ENCODE measurements at regions not wholly inside any gene's neighbourhood (a gene's known extent, or its start where the extent isn't known, plus 50 kb on each side); places are given as distances from the start of the nearest gene placed in this dataset.

GRCh38 chr12:93978553-93978952 lies 169.8 kb upstream of the PLXNC1 start:
- Histone ChIP-seq H3K9ac (ENCODE audit: low read length) (no peak overlapping the region), H3K79me2 (ENCODE audit: low read length) (no peaks in the 10 kb centered on the region), H3K36me3 (replicated peaks; ENCODE audit: low read depth, low read length) (no peaks in the 10 kb centered on the region), H3K4me3 (ENCODE audit: low read length) (no peak overlapping the region), H3K9me3 (ENCODE audit: insufficient read depth, low read length) (no peaks in the 10 kb centered on the region), H3K4me2 (ENCODE audit: low read length) (no peak overlapping the region), H4K20me1 (ENCODE audit: insufficient read depth, low read length) (no peaks in the 10 kb centered on the region), H3K27me3 (ENCODE audit: low read depth, low read length) (peaks cover 7% of the 10 kb centered on the region; the same call in 1 of the 2 replicates), H3K4me1 (ENCODE audit: low read length) (no peaks in the 10 kb centered on the region), H2AFZ (ENCODE audit: low read depth, low read length) (no peak overlapping the region), H3K27ac (ENCODE audit: low read length) (no peak overlapping the region)
- no peak for TF ChIP-seq CTCF (IDR thresholded peaks at IDR 0.05; ENCODE audit: low read depth, low read length)

GRCh38 chr12:93979189-93979588 lies 169.2 kb upstream of the PLXNC1 start:
- H4K20me1 ChIP-seq (ENCODE audit: insufficient read depth, low read length) = no peaks in the 10 kb centered on the region
- H3K9me3 ChIP-seq (ENCODE audit: insufficient read depth, low read length) = no peaks in the 10 kb centered on the region
- H2AFZ ChIP-seq (ENCODE audit: low read depth, low read length) = no peak overlapping the region
- no peak overlapping the region for H3K4me3 ChIP-seq (ENCODE audit: low read length)
- no peak overlapping the region for H3K4me2 ChIP-seq (ENCODE audit: low read length)
- H3K27ac ChIP-seq (ENCODE audit: low read length) = no peak overlapping the region
- H3K9ac ChIP-seq (ENCODE audit: low read length) = no peak overlapping the region
- peaks cover 7% of the 10 kb centered on the region; the same call in 1 of the 2 replicates for H3K27me3 ChIP-seq (ENCODE audit: low read depth, low read length)
- TF ChIP-seq EZH2phosphoT487 (IDR thresholded peaks at IDR 0.05; ENCODE audit: low read depth) = no peak
- peak; percentile 75 for TF ChIP-seq CTCF (IDR thresholded peaks at IDR 0.05; ENCODE audit: low read depth, low read length)
- no peaks in the 10 kb centered on the region for H3K4me1 ChIP-seq (ENCODE audit: low read length)
- H3K79me2 ChIP-seq (ENCODE audit: low read length) = no peaks in the 10 kb centered on the region
- no peaks in the 10 kb centered on the region for H3K36me3 ChIP-seq (replicated peaks; ENCODE audit: low read depth, low read length)

- H2AFZ ChIP-seq (ENCODE audit: low read depth, low read length) = no peak overlapping the region
- no peaks in the 10 kb centered on the region for H3K9me3 ChIP-seq (ENCODE audit: insufficient read depth, low read length)
- no peak overlapping the region for H3K9ac ChIP-seq (ENCODE audit: low read length)
- H3K4me2 ChIP-seq (ENCODE audit: low read length) = no peak overlapping the region
- H3K27ac ChIP-seq (ENCODE audit: low read length) = no peak overlapping the region
- H4K20me1 ChIP-seq (ENCODE audit: insufficient read depth, low read length) = no peaks in the 10 kb centered on the region
- H3K4me1 ChIP-seq (ENCODE audit: low read length) = no peaks in the 10 kb centered on the region
- H3K79me2 ChIP-seq (ENCODE audit: low read length) = no peaks in the 10 kb centered on the region
- no peaks in the 10 kb centered on the region for H3K36me3 ChIP-seq (replicated peaks; ENCODE audit: low read depth, low read length)
- no peak overlapping the region for H3K4me3 ChIP-seq (ENCODE audit: low read length)
- TF ChIP-seq EZH2phosphoT487 (IDR thresholded peaks at IDR 0.05; ENCODE audit: low read depth) (no peak), CTCF (IDR thresholded peaks at IDR 0.05; ENCODE audit: low read depth, low read length) (no peak)
- peaks cover 7% of the 10 kb centered on the region; the same call in 1 of the 2 replicates for H3K27me3 ChIP-seq (ENCODE audit: low read depth, low read length)
Measured at GRCh38 chr12:93980711-93981110, 167.7 kb upstream of the PLXNC1 start.

GRCh38 chr12:93981411-93981810 lies 167.0 kb upstream of the PLXNC1 start:
- TF ChIP-seq CTCF (IDR thresholded peaks at IDR 0.05; ENCODE audit: low read depth, low read length) (no peak), EZH2phosphoT487 (IDR thresholded peaks at IDR 0.05; ENCODE audit: low read depth) (no peak)
- no peak overlapping the region for H3K9ac ChIP-seq (ENCODE audit: low read length)
- H3K79me2 ChIP-seq (ENCODE audit: low read length) = no peaks in the 10 kb centered on the region
- no peaks in the 10 kb centered on the region for H3K9me3 ChIP-seq (ENCODE audit: insufficient read depth, low read length)
- no peak overlapping the region for H3K4me3 ChIP-seq (ENCODE audit: low read length)
- H3K36me3 ChIP-seq (replicated peaks; ENCODE audit: low read depth, low read length) = no peaks in the 10 kb centered on the region
- H3K27me3 ChIP-seq (ENCODE audit: low read depth, low read length) = peaks cover 7% of the 10 kb centered on the region; the same call in 1 of the 2 replicates
- no peak overlapping the region for H3K27ac ChIP-seq (ENCODE audit: low read length)
- no peak overlapping the region for H2AFZ ChIP-seq (ENCODE audit: low read depth, low read length)
- H3K4me2 ChIP-seq (ENCODE audit: low read length) = no peak overlapping the region
- no peaks in the 10 kb centered on the region for H3K4me1 ChIP-seq (ENCODE audit: low read length)
- no peaks in the 10 kb centered on the region for H4K20me1 ChIP-seq (ENCODE audit: insufficient read depth, low read length)
